H1 (cell line): ENCODE measurements at regions not wholly inside any gene's neighbourhood (a gene's known extent, or its start where the extent isn't known, plus 50 kb on each side); places are given as distances from the start of the nearest gene placed in this dataset.

Experiments
- CTCF ChIA-PET: fragments of 300-600 bp; sonication (Branson Sonifier 250); formaldehyde crosslinking; loops from one replicate; lab custom pipeline; 2021; ENCODE audit not compliant: partially characterized antibody; lab: Charles Lee
- POLR2A ChIA-PET: fragments of 300-600 bp; sonication (Branson Sonifier 250); formaldehyde crosslinking; loops from one replicate; lab custom pipeline; 2021; ENCODE audit warnings: inconsistent platforms; ENCODE audit not compliant: partially characterized antibody; lab: Charles Lee
- DNase-seq, 2 experiments: peaks; one replicate each; pipeline versions ENCODE4 v3.0.0 to v3.0.0-alpha.2; 2010 to 2022; ENCODE audit warnings: low spot score in 2 of 2, low read depth in 1 of 2, mixed read lengths in 1 of 2
- FAIRE-seq: peaks from 2 replicates; lab custom pipeline; 2011; peaks lifted over from hg19 to GRCh38; lab: Jason Lieb, UNC
- H2AFZ ChIP-seq: 2 replicates; pipeline ENCODE4 v1.8.1; 2012; ENCODE audit warnings: low read length, inconsistent platforms
- H2AK5ac ChIP-seq: 2 replicates; pipeline ENCODE4 v1.6.1; 2013; ENCODE audit warnings: low read depth, low read length
- H2BK120ac ChIP-seq: replicated peaks from 2 replicates; pipeline ENCODE3; 2013; ENCODE audit warnings: low read depth, low read length, inconsistent platforms
- H2BK12ac ChIP-seq: 2 replicates; pipeline ENCODE4 v1.6.1; 2013; ENCODE audit warnings: low read depth, low read length
- H2BK15ac ChIP-seq: 2 replicates; pipeline ENCODE4 v1.6.1; 2013; ENCODE audit warnings: low read length
- H2BK20ac ChIP-seq: 2 replicates; pipeline ENCODE4 v1.6.1; 2013; ENCODE audit warnings: low read length
- H2BK5ac ChIP-seq: 2 replicates; pipeline ENCODE4 v1.6.1; 2013; ENCODE audit warnings: low read depth, low read length
- H3K14ac ChIP-seq: 2 replicates; pipeline ENCODE4 v1.6.1; 2013; ENCODE audit warnings: inconsistent platforms; ENCODE audit not compliant: insufficient read length
- H3K18ac ChIP-seq: 2 replicates; pipeline ENCODE4 v1.6.1; 2013; ENCODE audit warnings: low read length; ENCODE audit errors: extremely low read depth
- H3K23ac ChIP-seq: 2 replicates; pipeline ENCODE4 v1.6.1; 2013; ENCODE audit warnings: inconsistent platforms; ENCODE audit not compliant: insufficient read length
- H3K23me2 ChIP-seq: 2 replicates; pipeline ENCODE4 v1.6.1; 2013; ENCODE audit warnings: low read depth, low read length
- H3K27ac ChIP-seq: 2 replicates; pipeline ENCODE4 v1.6.1; 2011; ENCODE audit warnings: low read depth, low read length, inconsistent platforms
- H3K27me3 ChIP-seq, 4 experiments: replicated peaks in 1 of 4; 1 replicate in 1 of 4; 2 replicates in 3 of 4; pipeline versions ENCODE4 v1.6.1 to v1.8.1; 2011 to 2013; ENCODE audit warnings: low read length in 3 of 4, mild to moderate bottlenecking in 3 of 4, inconsistent platforms in 2 of 4, mixed read lengths in 2 of 4, moderate library complexity in 1 of 4; ENCODE audit not compliant: control insufficient read depth in 3 of 4, insufficient read depth in 3 of 4; ENCODE audit errors: extremely low read depth in 1 of 4
- H3K36me3 ChIP-seq, 4 experiments: 2 replicates each; pipeline versions ENCODE4 v1.6.1 to v1.8.1; 2011 to 2013; ENCODE audit warnings: mild to moderate bottlenecking in 4 of 4, low read length in 3 of 4, moderate library complexity in 2 of 4, control low read depth in 1 of 4, inconsistent platforms in 1 of 4; ENCODE audit not compliant: insufficient read depth in 4 of 4, control insufficient read depth in 2 of 4
- H3K4ac ChIP-seq: replicated peaks from 2 replicates; pipeline ENCODE3; 2013; ENCODE audit warnings: low read length, low read depth, mixed read lengths, inconsistent platforms; ENCODE audit not compliant: insufficient read length
- H3K4me1 ChIP-seq, 4 experiments: replicated peaks in 1 of 4; 1 replicate in 1 of 4; 2 replicates in 3 of 4; pipeline versions ENCODE4 v1.6.1 to v1.8.1; 2011 to 2013; ENCODE audit warnings: low read length in 3 of 4, inconsistent platforms in 2 of 4, mixed read lengths in 1 of 4; ENCODE audit not compliant: insufficient read depth in 4 of 4, control insufficient read depth in 3 of 4
- H3K4me2 ChIP-seq, 2 experiments: 2 replicates each; pipeline versions ENCODE4 v1.6.1 to v1.8.1; 2011 to 2013; ENCODE audit warnings: low read depth in 2 of 2, low read length in 2 of 2, control low read depth in 1 of 2, inconsistent platforms in 1 of 2, mild to moderate bottlenecking in 1 of 2; ENCODE audit not compliant: insufficient read depth in 1 of 2
- H3K4me3 ChIP-seq, 4 experiments: fragments of 200-600, 300-600 bp in 1 of 4; sonication (generic), shearing (Covaris generic), sonication (Bioruptor Twin) in 1 of 4; 2 replicates each; pipeline versions ENCODE4 v1.5.1 to v1.8.1; 2011 to 2016; ENCODE audit warnings: low read length in 4 of 4, low read depth in 3 of 4, control low read depth in 2 of 4, inconsistent platforms in 2 of 4, mild to moderate bottlenecking in 2 of 4, mixed read lengths in 1 of 4, moderate library complexity in 1 of 4; ENCODE audit not compliant: insufficient read depth in 2 of 4; ENCODE audit errors: extremely low read depth in 1 of 4
- H3K56ac ChIP-seq: replicated peaks from 2 replicates; pipeline ENCODE3; 2013; ENCODE audit warnings: low read depth, mild to moderate bottlenecking, mixed read lengths, low read length, inconsistent platforms; ENCODE audit not compliant: insufficient read length
- H3K79me1 ChIP-seq: 2 replicates; pipeline ENCODE4 v1.6.1; 2013; ENCODE audit warnings: low read depth, low read length, control low read depth
- H3K79me2 ChIP-seq, 2 experiments: 2 replicates each; pipeline versions ENCODE4 v1.6.1 to v1.8.1; 2012 to 2013; ENCODE audit warnings: low read length in 2 of 2, mild to moderate bottlenecking in 2 of 2, inconsistent platforms in 1 of 2; ENCODE audit not compliant: insufficient read depth in 2 of 2, control insufficient read depth in 1 of 2
- H3K9ac ChIP-seq, 4 experiments: replicated peaks in 1 of 4; 1 replicate in 1 of 4; 2 replicates in 3 of 4; pipeline versions ENCODE4 v1.6.1 to v1.8.1; 2011 to 2013; ENCODE audit warnings: low read depth in 3 of 4, low read length in 3 of 4, control low read depth in 2 of 4, mild to moderate bottlenecking in 2 of 4, moderate library complexity in 2 of 4, inconsistent platforms in 1 of 4; ENCODE audit errors: extremely low read depth in 1 of 4
- H3K9me3 ChIP-seq, 2 experiments: 2 replicates each; pipeline versions ENCODE4 v1.6.1 to v1.8.1; 2012 to 2013; ENCODE audit warnings: mild to moderate bottlenecking in 2 of 2, moderate library complexity in 2 of 2, control low read depth in 1 of 2, inconsistent platforms in 1 of 2, low read depth in 1 of 2, low read length in 1 of 2, mixed read lengths in 1 of 2; ENCODE audit not compliant: insufficient read depth in 2 of 2
- H4K20me1 ChIP-seq, 2 experiments: replicated peaks in 1 of 2; 2 replicates each; pipeline versions ENCODE3 to v1.8.1; 2011 to 2013; ENCODE audit warnings: inconsistent platforms in 2 of 2, low read length in 2 of 2, mild to moderate bottlenecking in 1 of 2; ENCODE audit not compliant: insufficient read depth in 2 of 2, control insufficient read depth in 1 of 2
- H4K5ac ChIP-seq: 2 replicates; pipeline ENCODE4 v1.6.1; 2013; ENCODE audit warnings: low read length, low read depth, mixed read lengths, inconsistent platforms; ENCODE audit not compliant: insufficient read length
- H4K8ac ChIP-seq: 2 replicates; pipeline ENCODE4 v1.8.0; 2013; ENCODE audit warnings: mild to moderate bottlenecking, moderate library complexity, low read length, inconsistent platforms; ENCODE audit not compliant: insufficient read depth; ENCODE audit errors: extremely low read depth
- H4K91ac ChIP-seq: replicated peaks from 2 replicates; pipeline ENCODE3; 2013; ENCODE audit warnings: low read length, mixed read lengths, inconsistent platforms; ENCODE audit not compliant: insufficient read length
- BRCA1 ChIP-seq: IDR thresholded peaks from 2 replicates; pipeline ENCODE4 v1.6.1; 2012; ENCODE audit warnings: low read depth, low read length, improper control_type of control experiment
- CREB1 ChIP-seq: IDR thresholded peaks from 2 replicates; pipeline ENCODE4 v1.6.1; 2012; ENCODE audit warnings: inconsistent platforms
- EGR1 ChIP-seq: IDR thresholded peaks from 2 replicates; pipeline ENCODE4 v1.6.1; 2011; ENCODE audit warnings: low read depth, low read length, borderline replicate concordance
- KDM1A ChIP-seq: fragments of 200-600, 300-600 bp; sonication (generic); IDR thresholded peaks from 2 replicates; pipeline ENCODE4 v1.7.1; 2016; ENCODE audit warnings: mild to moderate bottlenecking, low read length, borderline replicate concordance
- MAFK ChIP-seq: IDR thresholded peaks from 2 replicates; pipeline ENCODE4 v1.6.1; 2012; ENCODE audit warnings: low read depth, mild to moderate bottlenecking, improper control_type of control experiment, low read length
- MAX ChIP-seq: IDR thresholded peaks from 2 replicates; pipeline ENCODE4 v1.6.1; 2012; ENCODE audit warnings: inconsistent platforms
- PHF8 ChIP-seq: fragments of 200-600 bp; sonication (generic); conservative IDR thresholded peaks from 2 replicates; pipeline ENCODE4 v1.7.1; 2012; ENCODE audit warnings: low read depth, mild to moderate bottlenecking, inconsistent platforms, low read length, moderate library complexity
- RFX5 ChIP-seq: IDR thresholded peaks from 2 replicates; pipeline ENCODE4 v1.6.1; 2011; ENCODE audit warnings: low read depth, low read length, improper control_type of control experiment, borderline replicate concordance
- SP4 ChIP-seq: IDR thresholded peaks from 2 replicates; pipeline ENCODE4 v1.6.1; 2012; ENCODE audit warnings: low read length, inconsistent platforms
- SUZ12 ChIP-seq: fragments of 200-600 bp; sonication (generic); IDR thresholded peaks from 2 replicates; pipeline ENCODE4 v1.6.1; 2012; ENCODE audit warnings: mild to moderate bottlenecking, inconsistent platforms, low read length, moderate library complexity, mixed read lengths
- TEAD4 ChIP-seq: IDR thresholded peaks from 2 replicates; pipeline ENCODE4 v1.6.1; 2012; ENCODE audit warnings: low read depth, low read length, inconsistent platforms, mixed read lengths
- YY1 ChIP-seq: IDR thresholded peaks from 2 replicates; pipeline ENCODE4 v1.6.1; 2011; ENCODE audit warnings: low read depth, mild to moderate bottlenecking, low read length
- WGBS, 2 experiments: shearing (Covaris generic) in 1 of 2; methylation state at CpG; one replicate each; pipeline versions ENCODE4 v1.1.6 to v1.1.7; 2013 to 2015; ENCODE audit warnings: low lambda C conversion rate in 2 of 2, mixed read lengths in 2 of 2, inconsistent platforms in 1 of 2, low coverage in 1 of 2, missing lambda C conversion rate in 1 of 2; ENCODE audit not compliant: insufficient replicate concordance in 2 of 2, insufficient coverage in 1 of 2, insufficient read length in 1 of 2; ENCODE audit errors: extremely low coverage in 1 of 2, missing lambda C conversion rate in 1 of 2; 5-methylcytosine and 5-hydroxymethylcytosine counted together

GRCh38 chr3:98980915-98981596 lies 79.6 kb upstream of the DCBLD2 start:
- Histone ChIP-seq H3K23me2 (no peaks in the 10 kb centered on the region), H3K14ac (no peak overlapping the region), H3K9ac (no peak overlapping the region; a peak in 2 of 7 replicates), H3K27me3 (no peaks in the 10 kb centered on the region), H3K18ac (no peak overlapping the region), H3K4ac (no peak overlapping the region), H4K5ac (no peak overlapping the region), H3K9me3 (no peaks in the 10 kb centered on the region), H2AFZ (peak overlapping the region; percentile 74; the same call in 1 of the 2 replicates), H3K79me1 (no peaks in the 10 kb centered on the region), H3K4me1 (no peaks in the 10 kb centered on the region; a peak in 3 of 7 replicates), H2BK5ac (no peak overlapping the region), H3K27ac (no peak overlapping the region), H4K91ac (no peak overlapping the region), H3K79me2 (no peaks in the 10 kb centered on the region), H3K4me3 (no peak overlapping the region), H2BK20ac (no peak overlapping the region), H4K8ac (no peak overlapping the region), H2BK15ac (no peak overlapping the region), H3K23ac (no peak overlapping the region), H2BK12ac (no peak overlapping the region), H3K36me3 (no peaks in the 10 kb centered on the region), H3K56ac (no peak overlapping the region), H4K20me1 (no peaks in the 10 kb centered on the region), H3K4me2 (no peak overlapping the region), H2AK5ac (no peak overlapping the region), H2BK120ac (no peak overlapping the region)
- DNase-seq (no peak), FAIRE-seq (no peak)
- ChIA-PET POLR2A (interaction anchor here (0.6 to 0.7 kb wide), 2 partner anchors 77 to 89 kb away, joined by 3 read pairs; no protein-coding TSS in a partner anchor), CTCF (interaction anchor here (1.8 kb wide), 1 partner anchor 13 kb away, joined by 13 read pairs; no protein-coding TSS in a partner anchor)
- WGBS, 2 experiments, result 89% methylated on average over 2 of the region's 2 CpGs; no CpG with 5 or more reads in 1 of the 2 experiments
- TF ChIP-seq MAX (no peak), CREB1 (no peak), SUZ12 (no peak), SP4 (no peak), TEAD4 (no peak), EGR1 (no peak), YY1 (no peak), RFX5 (no peak), PHF8 (no peak), KDM1A (no peak), MAFK (no peak), BRCA1 (no peak)
